ENCODE measurements at regions not wholly inside any gene's neighbourhood (a gene's known extent, or its start where the extent isn't known, plus 50 kb on each side); places are given as distances from the start of the nearest gene placed in this dataset.

DNA sequence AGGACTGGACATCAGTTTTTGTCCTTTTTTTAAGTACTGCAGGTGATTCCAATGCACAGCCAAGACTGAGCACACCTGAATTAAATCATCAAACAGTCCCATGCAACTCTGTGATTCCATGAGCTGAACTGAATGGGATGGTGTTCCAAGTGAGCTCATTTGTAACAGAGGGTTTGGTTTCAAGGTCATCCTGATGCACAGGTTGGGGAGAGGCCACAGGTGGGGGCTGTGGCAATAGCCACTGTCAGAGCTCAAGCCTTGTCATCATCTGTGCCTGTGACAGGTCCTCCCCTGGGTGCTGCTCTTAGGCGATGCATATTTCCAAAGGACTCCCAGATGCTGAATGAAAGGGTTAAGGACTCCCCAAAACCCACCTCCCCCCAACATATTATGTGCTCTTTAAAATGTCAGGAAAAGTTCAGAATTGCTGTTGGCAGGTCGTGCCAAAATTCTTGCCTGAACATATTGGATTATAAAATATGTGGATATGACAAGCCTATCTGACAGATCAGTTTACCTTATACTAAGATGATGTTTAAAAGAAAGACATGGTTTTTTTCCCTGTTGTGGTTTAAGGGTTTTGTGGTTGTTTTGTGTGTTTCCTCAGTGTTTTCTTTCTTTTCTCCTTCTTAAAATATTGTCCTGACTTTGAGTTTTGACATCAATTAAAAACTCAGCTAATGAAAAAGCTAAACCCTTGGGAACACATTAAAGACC is 263.5 kb upstream of the SIX2 start:
- Mint-ChIP-seq H3K4me1 (ENCODE audit: low read depth) (no peaks in the 10 kb centered on the region), H3K27me3 (peaks cover 14% of the 10 kb centered on the region), H3K9me3 (no peaks in the 10 kb centered on the region), H3K4me3 (no peak overlapping the region), H3K27ac (no peak overlapping the region), H3K36me3 (ENCODE audit: low read depth) (no peaks in the 10 kb centered on the region)

DNA sequence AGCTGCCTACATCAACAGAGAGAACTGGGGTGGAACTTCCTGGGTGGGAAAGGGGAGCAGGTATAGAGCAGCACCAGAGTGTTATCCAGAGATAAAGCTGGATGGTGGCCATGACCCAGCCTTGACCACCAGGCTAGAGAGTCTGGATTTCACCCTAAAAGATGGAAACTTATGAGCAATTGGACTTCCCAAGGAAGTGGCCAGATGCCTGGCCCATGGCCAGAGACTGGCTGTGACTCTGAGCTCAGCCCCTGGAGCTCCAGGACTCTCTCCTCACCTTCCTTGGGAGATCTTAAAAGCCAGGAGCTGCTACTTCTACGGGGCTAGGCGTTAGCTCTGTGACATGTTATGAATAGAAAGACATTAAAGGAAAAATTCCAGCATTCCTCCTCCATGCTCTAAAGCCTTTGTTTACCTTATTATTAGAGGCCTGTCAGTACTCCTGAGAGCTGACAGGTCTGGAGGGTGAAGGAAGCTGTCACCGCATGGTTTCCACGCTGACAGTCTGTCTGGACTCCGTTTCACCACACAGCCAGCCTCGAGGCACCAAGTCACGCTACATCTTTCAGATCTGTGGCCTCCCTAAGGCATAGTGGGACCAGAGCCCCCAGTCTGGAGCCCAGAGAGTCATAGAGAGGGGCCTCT is 260.0 kb upstream of the SIX2 start:
- Mint-ChIP-seq H3K27ac (no peak overlapping the region), H3K9me3 (peaks cover 4% of the 10 kb centered on the region), H3K4me1 (ENCODE audit: low read depth) (peaks cover 3% of the 10 kb centered on the region), H3K4me3 (no peak overlapping the region), H3K27me3 (peaks cover 22% of the 10 kb centered on the region), H3K36me3 (ENCODE audit: low read depth) (no peaks in the 10 kb centered on the region)

DNA sequence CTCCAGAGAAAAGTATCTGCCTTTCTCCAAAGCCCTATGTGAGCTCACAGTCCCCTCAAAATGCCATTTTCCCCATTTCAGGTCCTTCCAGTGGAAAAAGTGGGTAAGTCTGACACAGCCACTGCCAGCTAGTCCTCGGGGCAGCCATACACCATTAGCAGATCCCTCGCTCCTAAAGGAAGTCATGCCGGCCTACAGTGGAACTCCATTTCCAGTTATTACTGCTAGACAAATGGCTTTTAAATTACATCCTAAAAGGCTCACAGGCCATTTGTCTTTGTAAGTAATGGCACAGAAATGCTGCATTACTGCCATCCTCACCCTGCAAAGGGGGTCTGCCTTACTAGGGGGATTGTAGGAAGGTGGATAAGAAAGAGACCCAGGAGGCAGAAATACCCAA is 259.4 kb upstream of the SIX2 start:
- Mint-ChIP-seq H3K9me3 (peaks cover 4% of the 10 kb centered on the region), H3K36me3 (ENCODE audit: low read depth) (no peaks in the 10 kb centered on the region), H3K4me1 (ENCODE audit: low read depth) (peaks cover 3% of the 10 kb centered on the region), H3K27me3 (peaks cover 27% of the 10 kb centered on the region), H3K4me3 (no peak overlapping the region), H3K27ac (no peak overlapping the region)

DNA sequence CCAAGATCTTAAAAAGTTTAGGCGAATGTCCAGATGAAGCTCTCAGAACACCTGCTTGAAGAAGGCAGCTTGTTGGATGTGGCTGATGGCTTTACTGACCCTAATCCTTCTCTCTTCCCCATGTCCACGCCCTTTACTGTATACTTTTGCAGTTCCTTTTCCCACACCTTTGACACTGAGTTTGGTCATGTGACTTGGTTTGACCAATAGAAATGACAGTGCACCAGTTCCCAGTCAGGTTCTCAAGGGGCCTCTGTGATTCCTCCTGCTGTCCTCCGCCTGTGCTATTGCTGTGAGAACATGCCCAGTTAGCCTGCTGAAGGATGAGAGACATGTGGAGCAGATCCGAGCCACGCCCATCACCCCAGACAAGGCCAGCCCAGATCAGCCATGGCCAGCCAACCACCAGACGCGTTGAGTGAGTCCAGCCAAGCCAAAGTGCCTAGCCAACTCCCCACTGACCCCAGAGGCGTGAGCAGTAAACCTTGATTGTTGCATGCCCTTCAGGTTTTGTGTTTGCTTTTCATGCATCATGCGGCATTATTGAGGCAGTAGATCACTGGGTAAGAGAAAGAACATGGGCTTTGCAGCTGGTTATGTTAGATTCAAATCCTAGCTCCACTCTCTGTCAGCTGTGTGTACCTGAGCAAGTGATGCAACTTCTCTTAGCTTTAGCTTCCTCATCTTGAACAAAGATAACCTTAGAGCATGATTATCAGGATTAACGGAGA is 258.0 kb upstream of the SIX2 start:
- H3K27ac Mint-ChIP-seq = no peak overlapping the region
- no peak overlapping the region for H3K4me3 Mint-ChIP-seq
- peaks cover 4% of the 10 kb centered on the region for H3K9me3 Mint-ChIP-seq
- no peaks in the 10 kb centered on the region for H3K36me3 Mint-ChIP-seq (ENCODE audit: low read depth)
- H3K4me1 Mint-ChIP-seq (ENCODE audit: low read depth) = peaks cover 3% of the 10 kb centered on the region
- H3K27me3 Mint-ChIP-seq = peaks cover 37% of the 10 kb centered on the region

DNA sequence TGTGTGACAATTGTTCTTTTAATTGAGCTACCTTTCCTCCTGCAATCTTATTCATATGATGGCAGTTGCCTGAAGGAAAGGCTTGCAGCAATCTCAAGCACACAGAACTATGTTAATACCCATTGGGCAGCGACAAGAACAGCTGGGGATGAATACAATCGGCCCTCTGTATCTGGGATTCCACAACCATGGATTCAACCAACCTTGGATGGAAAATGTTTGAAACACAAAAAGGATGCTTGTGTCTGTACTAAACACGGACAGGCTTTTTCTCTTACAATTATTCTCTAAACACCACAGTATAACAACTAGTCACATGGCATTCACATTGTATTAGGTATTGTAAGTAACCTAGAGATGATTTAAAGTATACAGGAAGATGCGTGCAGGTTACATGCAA is 256.1 kb upstream of the SIX2 start:
- no peaks in the 10 kb centered on the region for H3K36me3 Mint-ChIP-seq (ENCODE audit: low read depth)
- peaks cover 33% of the 10 kb centered on the region for H3K27me3 Mint-ChIP-seq
- H3K4me1 Mint-ChIP-seq (ENCODE audit: low read depth) = peaks cover 3% of the 10 kb centered on the region
- no peak overlapping the region for H3K4me3 Mint-ChIP-seq
- no peak overlapping the region for H3K27ac Mint-ChIP-seq
- peaks cover 4% of the 10 kb centered on the region for H3K9me3 Mint-ChIP-seq

DNA sequence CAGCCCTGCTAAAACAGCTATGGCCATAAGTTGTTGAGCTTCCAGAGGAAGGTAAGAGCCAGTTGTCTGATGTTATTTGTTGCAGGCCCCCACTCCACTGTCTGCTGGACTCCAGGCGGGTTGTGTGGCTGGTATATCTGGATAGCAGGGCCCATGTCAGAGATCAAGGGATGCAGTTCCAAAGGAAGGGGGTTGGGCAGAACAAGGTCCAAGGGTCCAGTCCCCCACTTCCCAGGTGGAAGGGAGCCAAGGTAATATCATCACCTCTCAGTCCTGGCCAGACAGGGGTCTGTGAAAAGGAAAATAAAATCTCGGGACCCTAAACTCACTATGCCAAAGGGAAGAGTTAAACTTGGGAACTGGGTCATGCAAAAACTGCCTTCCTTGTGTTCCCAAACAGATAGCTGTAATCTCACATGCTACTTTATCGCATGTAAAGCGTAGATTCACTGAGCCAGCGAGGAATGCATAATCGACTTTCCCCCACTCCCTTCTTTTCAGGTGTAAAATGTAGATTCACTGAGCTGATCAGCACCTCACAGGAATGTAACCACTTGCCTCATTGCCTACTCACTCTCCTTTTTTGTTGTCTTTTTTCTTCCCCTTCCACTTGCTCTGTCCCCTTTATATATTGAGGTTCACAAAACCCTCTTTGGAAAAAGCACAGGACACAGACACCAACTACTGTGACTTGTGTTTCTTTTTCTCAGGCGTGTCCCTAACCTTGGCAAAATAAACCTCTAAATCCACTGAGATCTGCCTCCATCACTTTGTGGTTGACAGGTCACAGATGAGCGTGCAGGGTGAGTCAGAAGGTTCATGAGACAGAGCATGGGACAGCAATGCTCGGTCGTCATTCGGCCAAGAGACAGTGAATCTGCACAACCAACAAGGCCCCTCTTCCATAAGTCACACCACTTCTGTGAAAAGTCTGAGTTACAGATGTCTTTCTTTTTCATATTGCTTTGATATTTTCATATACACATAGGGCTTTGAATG is 255.3 kb upstream of the SIX2 start:
- H3K27me3 Mint-ChIP-seq = peaks cover 29% of the 10 kb centered on the region
- no peak overlapping the region for H3K27ac Mint-ChIP-seq
- H3K4me1 Mint-ChIP-seq (ENCODE audit: low read depth) = peaks cover 3% of the 10 kb centered on the region
- H3K9me3 Mint-ChIP-seq = peaks cover 4% of the 10 kb centered on the region
- H3K36me3 Mint-ChIP-seq (ENCODE audit: low read depth) = no peaks in the 10 kb centered on the region
- H3K4me3 Mint-ChIP-seq = no peak overlapping the region

DNA sequence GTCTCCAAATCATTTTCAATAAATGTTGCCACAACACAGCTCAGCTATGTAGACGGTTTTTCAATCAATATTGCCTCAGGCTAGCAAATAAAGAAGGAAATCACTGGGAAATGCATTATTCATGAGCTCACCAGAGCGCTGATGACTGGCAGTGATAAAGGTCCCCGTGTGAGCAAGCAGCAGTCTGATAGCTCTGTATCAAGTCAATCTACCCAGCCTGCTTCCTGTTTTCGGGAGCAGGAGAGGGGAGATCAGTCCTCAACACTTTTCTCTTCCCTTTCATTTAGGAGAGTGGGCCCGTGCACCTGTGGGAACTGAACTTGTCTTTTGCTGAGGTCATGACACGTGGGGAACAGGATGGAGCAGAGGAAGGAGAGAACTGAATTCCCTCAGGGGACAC is 253.9 kb upstream of the SIX2 start:
- H3K9me3 Mint-ChIP-seq = peaks cover 4% of the 10 kb centered on the region
- no peak overlapping the region for H3K4me3 Mint-ChIP-seq
- peaks cover 3% of the 10 kb centered on the region for H3K4me1 Mint-ChIP-seq (ENCODE audit: low read depth)
- H3K36me3 Mint-ChIP-seq (ENCODE audit: low read depth) = no peaks in the 10 kb centered on the region
- H3K27me3 Mint-ChIP-seq = peaks cover 23% of the 10 kb centered on the region
- H3K27ac Mint-ChIP-seq = no peak overlapping the region

DNA sequence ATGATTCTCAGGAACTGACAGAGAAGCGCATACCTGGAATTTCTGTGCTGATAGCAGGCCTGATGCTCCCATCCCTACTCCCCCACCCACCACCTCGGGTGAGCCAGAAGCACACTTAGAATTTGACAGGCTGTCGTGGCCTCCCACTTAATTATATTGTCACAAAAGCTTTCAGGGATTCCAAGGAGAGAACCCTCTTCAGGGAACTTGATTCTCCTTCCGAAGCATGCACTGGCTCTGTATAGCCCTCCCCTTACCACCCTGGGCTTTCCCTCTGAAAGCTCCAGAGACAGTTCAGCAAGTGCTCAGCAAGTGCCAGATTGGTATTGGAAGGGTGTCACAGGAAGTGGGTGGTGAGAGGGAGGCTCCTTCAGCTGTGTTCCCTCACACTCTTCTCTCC is 252.5 kb upstream of the SIX2 start:
- peaks cover 3% of the 10 kb centered on the region for H3K4me1 Mint-ChIP-seq (ENCODE audit: low read depth)
- H3K36me3 Mint-ChIP-seq (ENCODE audit: low read depth) = no peaks in the 10 kb centered on the region
- H3K27ac Mint-ChIP-seq = no peak overlapping the region
- peaks cover 4% of the 10 kb centered on the region for H3K9me3 Mint-ChIP-seq
- no peak overlapping the region for H3K4me3 Mint-ChIP-seq
- peaks cover 20% of the 10 kb centered on the region for H3K27me3 Mint-ChIP-seq

DNA sequence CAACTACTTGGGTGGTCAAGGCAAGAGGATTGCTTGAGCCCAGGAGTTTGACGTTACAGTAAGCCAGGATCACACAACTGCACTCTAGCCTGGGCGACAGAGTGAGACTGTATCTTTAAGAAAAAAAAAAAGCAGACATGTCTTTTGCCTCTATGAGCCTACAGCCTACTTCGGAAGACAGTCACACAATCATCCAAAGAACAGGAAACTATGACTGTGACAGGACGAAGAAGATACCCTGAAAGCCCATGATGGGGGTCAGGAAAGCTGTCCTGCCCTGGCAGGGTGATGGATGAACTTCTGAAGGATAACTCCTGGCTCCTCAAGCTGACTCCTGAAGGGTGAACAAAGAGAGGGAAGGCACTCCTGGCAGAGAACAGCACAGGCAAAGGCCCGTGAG is 251.7 kb upstream of the SIX2 start:
- Mint-ChIP-seq H3K27me3 (peaks cover 20% of the 10 kb centered on the region), H3K9me3 (peaks cover 4% of the 10 kb centered on the region), H3K4me3 (no peak overlapping the region), H3K36me3 (ENCODE audit: low read depth) (no peaks in the 10 kb centered on the region), H3K27ac (no peak overlapping the region), H3K4me1 (ENCODE audit: low read depth) (peaks cover 3% of the 10 kb centered on the region)

DNA sequence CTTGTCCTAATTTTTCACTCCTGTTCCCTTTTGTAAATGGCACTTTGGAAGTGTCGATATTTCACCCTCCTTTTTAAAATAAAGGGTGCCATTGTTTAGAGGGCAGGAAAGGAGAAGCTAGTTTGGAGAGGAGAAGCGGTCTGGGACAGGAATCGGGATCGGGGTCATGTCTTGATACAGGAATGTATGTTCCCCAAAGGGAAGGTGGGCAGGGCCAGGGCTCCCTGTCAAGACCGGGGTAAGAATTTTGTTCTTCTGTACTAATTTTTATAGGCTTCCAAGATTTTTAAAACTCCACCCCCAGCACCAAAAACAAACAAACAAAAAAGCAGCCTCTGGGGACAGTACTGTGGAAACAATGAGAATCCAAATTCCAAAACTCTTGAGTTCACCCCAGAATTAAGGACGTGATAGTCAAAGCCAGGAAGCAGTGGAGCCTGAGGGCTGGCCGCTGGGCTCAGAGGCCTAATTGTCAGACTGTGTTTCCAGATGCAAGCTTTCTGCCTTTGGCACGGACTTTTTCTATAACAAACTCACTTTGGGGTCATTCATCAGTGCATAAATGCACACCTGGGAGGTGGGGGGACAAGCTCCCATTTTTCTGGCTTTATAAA is 250.4 kb upstream of the SIX2 start:
- Mint-ChIP-seq H3K27me3 (peaks cover 16% of the 10 kb centered on the region), H3K4me3 (no peak overlapping the region), H3K36me3 (ENCODE audit: low read depth) (no peaks in the 10 kb centered on the region), H3K9me3 (peaks cover 2% of the 10 kb centered on the region), H3K4me1 (ENCODE audit: low read depth) (no peaks in the 10 kb centered on the region), H3K27ac (no peak overlapping the region)

DNA sequence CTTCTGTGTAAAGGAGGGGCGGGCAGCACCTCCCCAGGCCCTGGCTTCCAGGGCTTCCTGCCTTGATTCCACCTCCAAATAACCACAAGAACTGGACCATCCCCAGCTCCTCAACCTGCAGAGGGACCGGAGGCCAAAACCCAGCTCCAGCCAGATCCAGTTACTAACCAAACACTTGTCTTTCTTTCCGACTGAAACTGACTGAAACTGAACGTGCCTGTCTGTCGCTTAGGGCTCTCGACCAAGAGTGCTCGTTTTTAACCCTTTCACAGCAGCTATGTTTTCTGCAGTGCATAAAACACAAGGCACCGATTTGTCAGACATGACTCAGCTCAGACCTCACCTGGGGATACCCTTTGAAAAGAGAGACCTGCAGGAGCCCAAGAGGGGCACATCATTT is 249.9 kb upstream of the SIX2 start:
- Mint-ChIP-seq H3K36me3 (ENCODE audit: low read depth) (no peaks in the 10 kb centered on the region), H3K4me3 (no peak overlapping the region), H3K4me1 (ENCODE audit: low read depth) (no peaks in the 10 kb centered on the region), H3K27me3 (peaks cover 15% of the 10 kb centered on the region), H3K27ac (no peak overlapping the region), H3K9me3 (no peaks in the 10 kb centered on the region)

DNA sequence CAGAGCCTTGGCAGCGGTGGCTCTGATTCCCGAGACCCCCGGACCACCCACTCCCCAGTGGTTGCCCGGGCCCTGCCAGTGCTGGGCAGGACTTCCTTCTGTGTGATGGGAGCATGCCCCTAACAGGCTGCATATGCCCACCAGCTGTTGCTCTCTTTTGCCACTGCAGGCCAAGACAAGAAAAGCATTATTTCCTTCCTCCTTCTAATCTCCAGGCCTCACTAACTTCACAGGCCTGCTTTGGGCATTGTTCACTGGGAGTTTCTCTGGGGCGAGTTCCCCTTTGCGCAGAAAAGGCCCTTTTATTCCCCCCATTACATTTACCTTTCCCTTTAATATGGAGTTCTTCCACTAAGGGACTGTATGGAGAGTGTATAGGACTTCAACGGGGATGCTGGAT is 249.1 kb upstream of the SIX2 start:
- H3K4me3 Mint-ChIP-seq = no peak overlapping the region
- H3K36me3 Mint-ChIP-seq (ENCODE audit: low read depth) = no peaks in the 10 kb centered on the region
- no peaks in the 10 kb centered on the region for H3K4me1 Mint-ChIP-seq (ENCODE audit: low read depth)
- H3K27me3 Mint-ChIP-seq = peaks cover 7% of the 10 kb centered on the region
- no peaks in the 10 kb centered on the region for H3K9me3 Mint-ChIP-seq
- no peak overlapping the region for H3K27ac Mint-ChIP-seq

DNA sequence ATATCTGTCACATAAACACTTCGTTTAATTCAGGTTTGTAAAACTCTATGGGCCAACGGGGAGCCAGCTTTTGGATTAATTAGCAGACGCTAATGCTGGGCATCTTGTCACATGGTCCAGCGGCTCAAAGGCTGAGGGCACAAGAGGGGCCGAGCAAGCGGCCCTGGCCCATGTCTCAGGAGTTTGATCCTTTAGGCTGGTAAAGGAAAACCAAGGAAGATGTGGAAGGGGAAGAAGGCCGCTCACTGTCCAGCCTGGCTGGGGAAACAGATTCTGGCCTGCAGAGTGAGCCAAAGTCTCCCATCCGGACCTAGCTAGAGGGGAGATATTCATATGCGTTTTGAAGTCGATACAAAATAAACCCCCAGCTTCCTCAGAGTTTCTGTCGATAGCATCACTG is 248.6 kb upstream of the SIX2 start:
- Mint-ChIP-seq H3K36me3 (ENCODE audit: low read depth) (no peaks in the 10 kb centered on the region), H3K27ac (no peak overlapping the region), H3K4me3 (no peak overlapping the region), H3K9me3 (no peaks in the 10 kb centered on the region), H3K27me3 (peaks cover 2% of the 10 kb centered on the region), H3K4me1 (ENCODE audit: low read depth) (no peaks in the 10 kb centered on the region)

DNA sequence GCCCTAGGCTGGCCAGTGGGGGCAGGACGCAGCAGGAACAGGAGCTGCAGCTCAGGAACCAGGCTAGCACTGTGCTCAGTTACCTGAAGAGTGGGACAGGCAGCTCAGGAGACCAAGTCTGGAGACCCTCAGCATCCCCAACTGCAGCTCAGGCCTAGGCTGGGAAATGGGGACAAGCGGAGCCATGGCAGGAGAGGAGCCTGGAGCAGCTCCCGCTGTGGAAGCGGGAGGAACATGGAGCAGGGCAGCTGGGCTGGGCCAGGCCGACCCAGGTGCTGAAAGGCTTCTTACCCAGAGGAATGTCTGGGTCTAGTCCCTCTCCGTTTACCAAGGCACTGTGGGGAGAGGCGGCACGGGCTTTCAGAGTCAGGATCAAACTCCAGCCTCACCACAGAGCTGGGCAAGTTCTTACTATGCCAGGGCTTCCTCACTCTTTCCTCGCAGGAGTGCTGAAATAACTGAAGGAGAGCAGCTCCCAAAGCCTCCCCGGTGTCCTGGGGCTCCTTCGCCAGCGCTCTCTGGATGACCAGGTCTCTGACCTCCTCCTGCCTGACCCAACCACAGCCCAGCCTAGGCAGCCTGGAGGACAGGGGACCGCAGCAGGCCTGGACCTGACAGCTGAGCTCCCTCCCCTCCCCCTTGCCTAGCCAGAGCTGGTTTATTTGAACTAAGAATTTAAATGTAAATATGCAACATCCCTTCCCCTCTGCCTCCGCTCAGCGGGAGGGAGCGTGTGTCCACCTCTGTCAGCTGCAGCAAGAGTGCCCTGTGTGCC is 247.8 kb upstream of the SIX2 start:
- Mint-ChIP-seq H3K27me3 (no peaks in the 10 kb centered on the region), H3K4me1 (ENCODE audit: low read depth) (no peaks in the 10 kb centered on the region), H3K4me3 (no peak overlapping the region), H3K27ac (no peak overlapping the region), H3K9me3 (no peaks in the 10 kb centered on the region), H3K36me3 (ENCODE audit: low read depth) (no peaks in the 10 kb centered on the region)

All from stimulated activated naive CD8-positive, alpha-beta T cell treated with anti-CD3 and anti-CD28 coated beads, Interleukin-15, Interleukin-2, amounts not matched to agents 100 ng/mL and 50 ng/mL, for 24 hours (primary cell).